SU-DHL-6 (cell line): ENCODE measurements at regions not wholly inside any gene's neighbourhood (a gene's known extent, or its start where the extent isn't known, plus 50 kb on each side); places are given as distances from the start of the nearest gene placed in this dataset.
"Not testable (repeated sequence)": the region's sequence is repeated elsewhere in the genome, so short reads cannot be mapped to it uniquely, and the experiment has no call there.

ENCODE experiments used
- H2AFZ ChIP-seq: fragments of 200-600 bp; sonication (generic); 2 replicates; pipeline ENCODE4 v1.6.1; 2014; ENCODE audit warnings: low read depth, mild to moderate bottlenecking, moderate library complexity, mixed read lengths, antibody characterized with exemption, low read length; ENCODE audit not compliant: severe bottlenecking
- H3F3A ChIP-seq: fragments of 200-600 bp; shearing (Covaris generic); 2 replicates; pipeline ENCODE4 v1.6.0; 2016; ENCODE audit warnings: antibody characterized with exemption, mild to moderate bottlenecking; ENCODE audit not compliant: insufficient read depth
- H3K27ac ChIP-seq: fragments of 200-600 bp; sonication (generic); 2 replicates; pipeline ENCODE4 v1.5.1; 2016; ENCODE audit warnings: low read depth, mild to moderate bottlenecking, low read length, moderate library complexity, mixed read lengths
- H3K27me3 ChIP-seq: fragments of 200-600 bp; sonication (generic), shearing (Covaris generic); 2 replicates; pipeline ENCODE4 v1.6.0; 2014; ENCODE audit warnings: mild to moderate bottlenecking, low read length
- H3K36me3 ChIP-seq: fragments of 200-600 bp; sonication (generic); 2 replicates; pipeline ENCODE4 v1.6.1; 2014; ENCODE audit warnings: mild to moderate bottlenecking, low read length, mixed read lengths
- H3K4me2 ChIP-seq: fragments of 300-600, 200-600 bp; shearing (Covaris generic), sonication (generic); 2 replicates; pipeline ENCODE4 v1.6.0; 2014; ENCODE audit warnings: low read length, low read depth, mild to moderate bottlenecking; ENCODE audit not compliant: poor library complexity, severe bottlenecking
- H3K4me3 ChIP-seq: fragments of 200-600 bp; sonication (generic); 2 replicates; pipeline ENCODE4 v1.5.1; 2014; ENCODE audit warnings: antibody characterized with exemption, low read length, mild to moderate bottlenecking, mixed read lengths; ENCODE audit not compliant: insufficient read depth, poor library complexity, severe bottlenecking
- H3K79me2 ChIP-seq: fragments of 200-600 bp; sonication (generic); 2 replicates; pipeline ENCODE4 v1.6.1; 2014; ENCODE audit warnings: mild to moderate bottlenecking, low read length, moderate library complexity; ENCODE audit not compliant: insufficient read depth
- H3K9ac ChIP-seq: fragments of 200-600 bp; sonication (generic); 2 replicates; pipeline ENCODE4 v1.7.0; 2014; ENCODE audit warnings: mild to moderate bottlenecking, low read length
- H3K9me2 ChIP-seq: fragments of 200-600 bp; sonication (generic); replicated peaks from 2 replicates; pipeline ENCODE4 v1.6.1; 2014; ENCODE audit warnings: low read length; ENCODE audit not compliant: insufficient read depth
- H3K9me3 ChIP-seq: fragments of 200-600 bp; sonication (generic); 2 replicates; pipeline ENCODE4 v1.6.1; 2014; ENCODE audit warnings: low read length, mixed read lengths; ENCODE audit not compliant: insufficient read depth
- H4K20me1 ChIP-seq: fragments of 200-600 bp; sonication (generic); 2 replicates; pipeline ENCODE4 v1.6.1; 2014; ENCODE audit warnings: low read depth, mild to moderate bottlenecking, antibody characterized with exemption, low read length, moderate library complexity, mixed read lengths
- EZH2phosphoT487 ChIP-seq: fragments of 200-600 bp; sonication (generic), shearing (Covaris generic); conservative IDR thresholded peaks from 2 replicates; pipeline ENCODE4 v1.6.1; 2018; ENCODE audit warnings: mild to moderate bottlenecking, antibody characterized with exemption, low read length, moderate library complexity, mixed read lengths
- TF ChIP-seq, protein P1 (sequence below): fragments of 200-600 bp; sonication (generic); IDR thresholded peaks from one replicate; pipeline ENCODE4 v1.5.1; 2017; ENCODE audit warnings: antibody characterized with exemption, mild to moderate bottlenecking, low read length, moderate library complexity; ENCODE audit not compliant: insufficient read depth, poor library complexity, severe bottlenecking

DNA sequence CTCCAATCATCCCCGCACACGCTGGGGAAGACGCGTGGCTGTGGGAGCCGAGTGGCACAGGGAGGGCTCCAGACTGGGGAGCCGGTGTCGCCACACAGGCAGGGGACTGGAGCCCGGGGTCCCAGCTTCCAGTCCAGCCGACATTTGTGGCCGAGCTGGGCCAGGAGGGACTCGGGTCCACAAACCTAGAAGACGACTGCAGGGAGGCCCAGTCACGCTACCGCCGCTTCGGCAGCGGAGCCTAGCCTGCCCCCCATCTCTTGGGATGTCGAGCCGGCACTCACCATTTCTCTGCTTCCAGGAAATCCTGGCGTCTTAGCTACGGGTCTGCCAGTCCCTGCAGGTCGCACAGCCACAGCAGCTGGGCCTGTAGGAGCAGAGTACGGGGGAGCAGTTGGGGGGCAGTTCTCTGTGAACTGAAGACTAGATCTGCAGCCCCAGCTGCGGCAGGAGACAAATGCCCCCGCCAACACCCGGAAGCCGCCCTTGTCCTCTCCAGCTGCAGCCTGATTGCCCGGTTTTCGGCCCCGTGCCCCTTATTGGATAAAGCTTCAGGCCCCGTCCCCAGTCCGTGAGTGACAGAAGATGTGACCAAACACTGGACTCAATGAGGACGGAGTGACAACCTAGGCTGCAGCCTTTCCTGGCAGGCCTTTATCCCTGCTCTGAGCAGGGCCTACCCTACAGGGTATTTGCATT lies 270.7 kb downstream of the ZNF33B start:
- peak overlapping the region; percentile 80 for H2AFZ ChIP-seq
- no peak for TF ChIP-seq EZH2phosphoT487
- TF ChIP-seq, protein P1, sequence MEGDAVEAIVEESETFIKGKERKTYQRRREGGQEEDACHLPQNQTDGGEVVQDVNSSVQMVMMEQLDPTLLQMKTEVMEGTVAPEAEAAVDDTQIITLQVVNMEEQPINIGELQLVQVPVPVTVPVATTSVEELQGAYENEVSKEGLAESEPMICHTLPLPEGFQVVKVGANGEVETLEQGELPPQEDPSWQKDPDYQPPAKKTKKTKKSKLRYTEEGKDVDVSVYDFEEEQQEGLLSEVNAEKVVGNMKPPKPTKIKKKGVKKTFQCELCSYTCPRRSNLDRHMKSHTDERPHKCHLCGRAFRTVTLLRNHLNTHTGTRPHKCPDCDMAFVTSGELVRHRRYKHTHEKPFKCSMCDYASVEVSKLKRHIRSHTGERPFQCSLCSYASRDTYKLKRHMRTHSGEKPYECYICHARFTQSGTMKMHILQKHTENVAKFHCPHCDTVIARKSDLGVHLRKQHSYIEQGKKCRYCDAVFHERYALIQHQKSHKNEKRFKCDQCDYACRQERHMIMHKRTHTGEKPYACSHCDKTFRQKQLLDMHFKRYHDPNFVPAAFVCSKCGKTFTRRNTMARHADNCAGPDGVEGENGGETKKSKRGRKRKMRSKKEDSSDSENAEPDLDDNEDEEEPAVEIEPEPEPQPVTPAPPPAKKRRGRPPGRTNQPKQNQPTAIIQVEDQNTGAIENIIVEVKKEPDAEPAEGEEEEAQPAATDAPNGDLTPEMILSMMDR = no peak
- H3K4me2 ChIP-seq = peak overlapping the region; percentile 45
- H4K20me1 ChIP-seq = no peaks in the 10 kb centered on the region
- H3K36me3 ChIP-seq = peaks cover 8% of the 10 kb centered on the region
- H3K9ac ChIP-seq = peak overlapping the region; percentile 71
- no peak overlapping the region for H3K27ac ChIP-seq
- H3K27me3 ChIP-seq = no peaks in the 10 kb centered on the region
- peak overlapping the region; percentile 64 for H3K4me3 ChIP-seq
- no peaks in the 10 kb centered on the region for H3K9me2 ChIP-seq
- H3K9me3 ChIP-seq = no peaks in the 10 kb centered on the region
- no peaks in the 10 kb centered on the region for H3F3A ChIP-seq
- H3K79me2 ChIP-seq = peaks cover 10% of the 10 kb centered on the region; the same call in 1 of the 2 replicates

DNA sequence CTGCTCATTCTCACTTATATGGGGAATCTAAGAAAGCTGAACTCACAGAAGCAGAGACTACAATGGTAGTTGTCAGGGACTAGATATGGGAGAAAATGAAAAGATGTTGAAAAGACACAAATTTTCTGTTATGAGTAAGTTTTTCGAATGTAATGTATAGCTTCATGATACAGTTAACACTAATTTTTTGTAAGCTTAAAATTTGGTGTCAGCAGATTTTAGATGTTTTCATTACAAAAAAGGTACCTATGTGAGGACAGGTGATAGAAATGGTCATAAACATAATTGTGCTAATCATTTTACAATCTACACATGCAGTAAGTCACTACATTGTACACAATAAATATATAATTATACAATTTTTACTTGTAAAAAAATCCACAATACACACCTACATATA lies 286.6 kb downstream of the ZNF33B start:
- Histone ChIP-seq H4K20me1 (no peaks in the 10 kb centered on the region), H3K79me2 (no peaks in the 10 kb centered on the region), H3K36me3 (no peaks in the 10 kb centered on the region), H3K9me2 (no peaks in the 10 kb centered on the region), H3K9me3 (no peaks in the 10 kb centered on the region), H3F3A (no peaks in the 10 kb centered on the region), H3K4me3 (no peak overlapping the region), H3K27ac (no peak overlapping the region), H3K9ac (no peak overlapping the region), H3K27me3 (no peaks in the 10 kb centered on the region), H3K4me2 (no peak overlapping the region), H2AFZ (no peak overlapping the region)
- TF ChIP-seq, protein P1 = no peak
- no peak for TF ChIP-seq EZH2phosphoT487

DNA sequence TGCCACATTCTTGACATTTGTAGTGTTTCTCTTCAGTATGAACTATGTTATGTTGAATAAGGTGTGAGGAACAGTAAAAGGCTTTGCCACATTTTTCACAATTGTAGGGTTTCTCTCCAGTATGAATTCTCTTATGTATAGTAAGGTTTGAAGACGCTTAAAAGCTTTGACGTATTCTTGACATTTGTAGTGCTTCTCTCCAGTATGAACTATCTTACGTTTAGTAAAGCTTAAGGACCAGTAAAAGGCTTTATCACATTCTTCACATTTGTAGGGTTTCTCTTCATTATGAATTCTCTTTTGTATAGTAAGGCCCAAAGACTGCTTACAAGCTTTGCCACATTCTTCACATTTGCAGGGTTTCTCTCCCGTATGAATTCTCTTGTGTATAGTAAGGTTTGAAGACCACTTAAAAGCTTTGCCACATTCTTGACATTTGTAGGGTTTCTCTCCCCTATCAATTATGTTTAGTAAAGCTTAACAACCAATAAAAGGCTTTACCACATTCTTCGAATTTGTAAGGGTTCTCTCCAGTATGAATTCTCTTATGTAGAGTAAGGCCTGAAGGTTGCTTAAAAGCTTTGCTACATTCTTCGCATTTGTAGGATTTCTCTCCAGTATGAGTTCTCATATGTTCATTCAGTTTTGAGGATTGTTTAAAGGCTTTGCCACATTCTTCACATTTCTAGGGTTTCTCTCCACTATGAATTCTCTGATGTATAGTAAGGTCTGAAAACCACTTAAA lies 301.6 kb downstream of the ZNF33B start:
- peaks cover 31% of the 10 kb centered on the region; the same call in 1 of the 2 replicates for H3K9me3 ChIP-seq
- not testable (repeated sequence) for H3K4me2 ChIP-seq, H3K27ac ChIP-seq, H3K9ac ChIP-seq, H4K20me1 ChIP-seq, H2AFZ ChIP-seq, H3F3A ChIP-seq, H3K36me3 ChIP-seq, H3K79me2 ChIP-seq, H3K4me3 ChIP-seq, H3K27me3 ChIP-seq, H3K9me2 ChIP-seq

DNA sequence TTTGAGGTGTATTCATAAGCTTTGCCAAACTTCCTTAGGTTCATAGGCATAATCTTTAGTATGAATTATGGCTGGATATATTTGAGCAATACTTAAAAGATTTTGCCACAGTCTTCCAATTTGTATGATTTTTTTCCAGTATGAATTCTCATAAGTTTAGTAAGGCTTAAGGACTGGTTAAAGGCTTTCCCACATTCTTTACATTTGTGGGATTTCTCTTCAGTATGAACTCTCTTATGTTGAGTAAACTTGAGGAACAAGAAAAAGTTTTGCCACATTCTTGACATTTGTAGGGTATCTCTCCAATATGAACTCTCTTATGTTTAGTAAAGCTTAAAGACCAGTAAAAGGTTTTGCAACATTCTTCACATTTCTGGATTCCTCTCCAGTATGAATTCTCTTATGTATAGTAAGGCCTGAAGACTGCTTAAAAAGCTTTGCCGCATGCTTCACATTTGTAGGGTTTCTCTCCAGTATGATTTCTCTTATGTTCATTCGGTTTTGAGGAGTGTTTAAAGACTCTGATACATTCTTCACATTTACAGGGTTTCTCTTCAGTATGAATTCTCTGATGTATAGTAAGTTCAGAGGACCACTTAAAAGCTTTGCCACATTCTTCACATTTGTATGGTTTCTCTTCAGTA lies 302.6 kb downstream of the ZNF33B start:
- H3K9me3 ChIP-seq = peaks cover 31% of the 10 kb centered on the region; the same call in 1 of the 2 replicates
- not testable (repeated sequence) for H3K4me3 ChIP-seq, H3K9me2 ChIP-seq, H3K79me2 ChIP-seq, H3K27me3 ChIP-seq, H3F3A ChIP-seq, H2AFZ ChIP-seq, H3K9ac ChIP-seq, H3K4me2 ChIP-seq, H4K20me1 ChIP-seq, H3K36me3 ChIP-seq, H3K27ac ChIP-seq
